Inflammatory macrophage (primary cell): ENCODE measurements at regions not wholly inside any gene's neighbourhood (a gene's known extent, or its start where the extent isn't known, plus 50 kb on each side); places are given as distances from the start of the nearest gene placed in this dataset.
"Not testable (repeated sequence)": the region's sequence is repeated elsewhere in the genome, so short reads cannot be mapped to it uniquely, and the experiment has no call there.

ENCODE experiments used
- DNase-seq, 2 donors: peaks; one replicate each; pipeline ENCODE4 v3.0.0-alpha.2; 2020 to 2022

DNA sequence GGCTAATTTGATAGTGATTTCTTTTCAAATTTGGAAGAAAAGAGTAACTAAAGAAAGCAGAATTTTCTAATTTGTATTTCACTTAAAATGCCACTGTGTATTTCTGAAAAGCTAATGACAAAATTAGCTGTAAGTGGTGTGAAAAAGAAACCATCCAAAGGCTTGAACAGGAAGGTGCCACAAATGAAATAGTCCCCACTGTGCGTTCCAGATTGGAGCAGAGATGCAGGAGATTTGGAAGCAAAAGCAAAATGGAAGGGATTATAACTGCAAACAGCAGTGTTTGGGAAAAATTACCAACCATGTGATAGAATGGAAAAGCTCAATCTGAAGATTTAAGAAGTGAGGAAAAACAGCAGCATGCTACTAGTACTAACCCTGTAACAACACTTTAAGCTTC lies 498.7 kb downstream of the SUCLG1 start:
- no peak for DNase-seq

- DNase-seq = no peak
These were observed 499.8 kb downstream of the SUCLG1 start for GRCh38 chr2:83959266-83959665.

DNA sequence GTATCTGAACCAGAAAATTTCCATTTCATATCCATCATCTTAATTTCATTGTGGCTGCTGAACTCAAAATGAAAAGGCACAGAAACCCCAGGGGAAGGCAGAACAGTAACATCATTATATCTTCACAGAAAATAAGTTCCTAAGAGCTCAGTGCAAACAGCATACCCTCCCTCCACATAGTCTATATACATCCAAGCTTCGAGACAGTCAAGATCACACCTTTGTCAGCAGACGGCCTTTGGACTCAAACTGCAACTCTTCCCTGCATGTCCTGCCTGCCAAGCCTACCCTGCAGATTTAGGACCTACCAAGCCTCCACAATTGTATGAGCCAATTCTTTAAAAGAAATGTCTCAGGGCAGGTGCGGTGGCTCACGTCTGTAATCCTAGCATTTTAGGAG lies 502.1 kb downstream of the SUCLG1 start:
- DNase-seq = no peak

- no peak for DNase-seq
These were observed 505.4 kb downstream of the SUCLG1 start for GRCh38 chr2:83953697-83954096.

GRCh38 chr2:83951378-83951947 lies 507.6 kb downstream of the SUCLG1 start:
- no peak for DNase-seq

GRCh38 chr2:83949361-83949760 lies 509.7 kb downstream of the SUCLG1 start:
- no peak for DNase-seq

DNA sequence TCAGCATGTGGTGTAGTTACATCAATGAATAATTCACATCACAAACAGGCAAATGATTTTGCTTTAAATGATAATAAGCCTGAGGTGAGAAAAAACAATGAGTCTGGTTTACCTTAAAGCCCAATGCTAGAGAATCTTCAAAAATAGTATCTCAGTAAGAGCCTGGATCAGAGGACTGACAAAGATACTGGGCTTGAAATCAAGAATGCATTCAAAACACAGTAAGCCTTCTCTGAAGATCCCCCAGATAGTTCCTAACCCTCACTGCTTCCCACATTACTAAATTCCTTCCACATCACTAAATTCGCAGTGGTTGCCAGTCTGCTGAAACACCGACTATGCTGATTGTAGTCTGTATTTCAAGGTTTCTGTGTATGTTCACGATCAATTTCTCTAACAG lies 514.9 kb downstream of the SUCLG1 start:
- DNase-seq = no peak

- DNase-seq = no peak
These were observed 515.8 kb downstream of the SUCLG1 start for GRCh38 chr2:83943265-83943664.

GRCh38 chr2:83941886-83942285 lies 517.2 kb downstream of the SUCLG1 start:
- DNase-seq = no peak

DNA sequence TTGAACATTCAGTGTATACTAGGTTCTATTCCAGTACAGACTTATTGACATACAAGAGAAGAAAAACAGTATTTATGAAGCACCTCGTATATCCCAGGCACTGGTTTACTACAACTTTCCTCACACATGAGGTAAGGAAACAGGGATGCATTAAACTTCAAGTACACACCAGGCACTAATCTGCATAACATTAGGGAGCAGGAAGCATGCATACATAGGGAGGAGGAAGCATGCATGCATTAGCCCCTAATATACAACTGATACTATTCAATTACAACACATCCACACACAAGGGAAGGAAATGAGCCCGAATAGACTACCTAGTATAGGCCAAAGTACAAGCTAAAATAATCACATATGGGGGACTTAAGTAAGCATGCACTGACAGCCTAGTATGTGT lies 525.3 kb downstream of the SUCLG1 start:
- no peak for DNase-seq

- no peak for DNase-seq
These were observed 535.5 kb downstream of the SUCLG1 start for GRCh38 chr2:83923531-83923930.

DNA sequence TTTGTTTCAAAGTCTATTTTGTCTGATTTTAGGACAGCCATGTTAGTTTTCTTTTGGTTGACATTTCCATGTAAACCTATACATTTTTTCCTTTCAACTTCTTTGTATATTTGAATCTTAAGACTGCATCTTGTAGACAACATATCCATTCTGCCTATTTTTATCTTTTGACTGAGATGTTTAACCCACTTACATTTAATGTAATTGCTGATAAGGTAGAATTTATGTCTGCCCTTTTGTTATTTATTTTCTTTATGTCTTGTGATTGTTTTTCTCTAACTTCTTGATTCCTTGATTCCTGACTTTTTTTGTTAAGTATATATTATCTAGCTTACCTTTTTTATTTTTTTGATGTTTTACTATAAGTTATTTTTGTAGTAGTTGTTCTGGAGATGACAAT lies 542.5 kb downstream of the SUCLG1 start:
- no peak for DNase-seq

DNA sequence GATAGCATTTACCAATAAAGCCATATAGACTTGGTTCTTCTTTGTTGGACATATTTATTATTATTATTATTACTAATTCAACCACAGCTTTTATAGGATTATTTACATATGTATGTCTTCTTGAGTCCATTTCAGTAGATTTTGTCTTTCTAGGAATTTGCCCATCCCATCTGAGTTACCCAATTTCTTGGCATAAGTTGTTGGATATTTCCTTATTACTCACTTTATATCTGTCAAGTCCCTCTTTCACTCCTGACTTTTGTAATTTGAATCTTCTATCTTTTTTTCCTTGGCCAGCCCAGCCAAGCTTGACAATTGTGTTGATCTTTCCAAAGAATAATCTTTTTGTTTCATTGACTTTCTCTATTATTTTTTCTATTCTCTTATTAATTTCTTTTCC lies 543.7 kb downstream of the SUCLG1 start:
- DNase-seq = no peak

DNA sequence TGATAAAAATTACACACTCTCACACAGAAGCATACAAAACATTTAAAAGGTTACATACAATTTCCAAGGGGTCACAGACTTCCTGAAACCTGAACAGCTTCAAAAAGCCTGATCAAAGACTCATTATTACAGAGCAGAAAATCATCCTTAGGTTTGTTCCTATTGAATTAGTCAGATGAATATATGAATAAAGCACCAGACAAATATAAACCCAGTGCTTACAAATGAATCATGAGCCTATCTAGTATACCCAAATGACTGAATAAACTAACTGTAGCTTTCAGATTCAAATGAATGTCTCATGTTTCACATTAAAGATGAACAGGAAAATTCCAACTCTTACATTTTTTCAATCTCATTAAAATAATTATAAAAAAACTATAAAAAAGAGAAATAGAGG lies 550.3 kb downstream of the SUCLG1 start:
- DNase-seq = no peak

GRCh38 chr2:83901317-83901716 lies 557.8 kb downstream of the SUCLG1 start:
- no peak for DNase-seq

- no peak for DNase-seq
These were observed 558.2 kb downstream of the SUCLG1 start for GRCh38 chr2:83900862-83901261.

DNA sequence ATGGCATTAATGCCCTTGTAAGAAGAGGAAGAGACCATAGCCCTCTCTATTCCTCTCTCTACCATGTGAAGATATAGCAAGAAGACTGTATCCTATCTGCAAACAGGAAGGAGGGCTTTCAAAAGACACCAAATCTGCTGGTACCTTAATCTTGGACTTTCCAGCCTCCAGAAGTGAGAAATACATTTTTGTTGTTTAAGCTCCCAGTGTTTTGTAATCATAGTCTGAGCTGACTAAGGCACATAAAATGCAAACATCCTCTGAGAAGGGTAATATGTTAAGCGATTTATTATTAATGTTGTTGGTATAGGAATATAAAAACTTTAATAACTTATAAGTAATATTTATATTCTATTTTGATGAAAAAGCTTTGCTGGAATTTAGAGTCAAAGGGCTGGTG lies 559.8 kb downstream of the SUCLG1 start:
- DNase-seq = no peak

- DNase-seq = no peak
These were observed 564.1 kb downstream of the SUCLG1 start for GRCh38 chr2:83894976-83895375.

DNA sequence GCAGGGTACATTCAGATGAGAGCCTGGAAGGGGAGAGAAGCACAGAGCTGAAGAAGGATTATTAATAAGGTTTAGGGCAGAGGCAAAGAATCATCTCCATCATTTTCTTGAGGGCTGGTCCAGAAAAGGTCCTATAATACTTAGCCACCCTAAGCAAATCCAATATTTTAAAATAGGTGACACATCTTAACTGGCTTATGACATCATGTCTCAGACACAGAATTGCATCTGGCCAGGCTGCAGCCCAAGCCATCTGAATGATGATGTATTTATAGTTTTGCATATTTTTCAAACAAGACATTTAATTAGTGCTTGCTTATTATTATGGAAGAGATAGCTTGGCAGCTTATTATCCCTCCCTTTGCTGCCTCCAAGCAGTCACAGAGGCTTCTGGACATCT lies 571.3 kb downstream of the SUCLG1 start:
- no peak for DNase-seq

DNA sequence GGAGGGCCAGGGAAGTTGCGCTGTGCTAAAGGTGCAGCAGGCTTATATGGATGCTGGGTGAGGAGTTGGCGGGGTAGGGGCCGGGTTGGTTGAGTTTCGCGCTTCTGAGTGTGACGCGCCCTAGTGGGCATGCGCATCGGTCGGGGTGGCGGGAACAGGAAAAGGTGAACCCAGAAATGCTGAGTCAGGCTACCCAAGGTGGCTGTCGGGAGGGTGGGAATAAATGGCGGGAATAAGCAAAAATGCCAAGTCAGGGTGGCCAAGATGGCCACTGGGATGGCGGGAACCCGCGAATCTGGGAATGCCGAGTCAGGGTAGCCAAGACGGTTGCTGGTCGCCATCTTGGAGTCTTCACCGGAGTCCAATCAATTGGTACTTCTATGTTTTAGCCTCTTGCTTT lies 580.0 kb downstream of the SUCLG1 start:
- DNase-seq = no peak

- DNase-seq = not testable (repeated sequence)
These were observed 581.8 kb downstream of the SUCLG1 start for GRCh38 chr2:83877261-83877660.

GRCh38 chr2:83874712-83875430 lies 584.2 kb downstream of the SUCLG1 start:
- DNase-seq = no peak

DNA sequence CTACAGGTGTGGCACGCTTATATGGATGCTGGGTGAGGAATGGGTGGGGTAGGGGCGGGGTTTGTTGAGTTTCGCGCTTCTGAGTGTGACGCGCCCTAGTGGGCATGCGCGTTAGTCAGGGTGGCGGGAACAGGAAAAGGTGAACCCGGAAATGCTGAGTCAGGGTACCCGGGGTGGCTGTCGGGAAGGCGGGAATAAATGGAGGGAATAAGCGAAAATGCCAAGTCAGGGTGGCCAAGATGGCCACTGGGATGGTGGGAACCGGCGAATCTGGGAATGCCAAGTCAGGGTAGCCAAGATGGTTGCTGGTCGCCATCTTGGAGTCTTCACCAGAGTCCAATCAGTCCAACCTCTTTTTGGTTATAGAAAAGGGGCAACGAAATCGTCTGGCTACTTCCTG lies 585.0 kb downstream of the SUCLG1 start:
- no peak for DNase-seq

DNA sequence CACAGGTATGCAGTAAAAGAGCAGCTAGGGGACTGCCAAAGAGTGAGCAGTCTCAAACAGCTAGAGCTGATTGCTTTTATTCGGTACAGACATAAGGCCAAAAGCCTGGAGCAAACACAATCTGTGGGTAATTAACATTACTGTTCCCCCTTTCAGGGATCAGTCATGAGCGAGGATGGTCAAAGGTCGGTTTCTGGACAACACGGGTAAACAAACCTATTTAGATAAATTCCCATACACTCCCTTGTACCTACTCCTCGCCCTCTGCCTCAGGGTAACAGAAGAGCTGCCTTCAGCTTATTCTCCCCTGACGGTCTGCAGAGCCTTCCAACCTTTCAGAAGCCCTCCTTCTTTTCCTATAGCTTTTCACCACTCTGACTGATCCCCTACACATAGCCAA lies 586.0 kb downstream of the SUCLG1 start:
- no peak for DNase-seq

DNA sequence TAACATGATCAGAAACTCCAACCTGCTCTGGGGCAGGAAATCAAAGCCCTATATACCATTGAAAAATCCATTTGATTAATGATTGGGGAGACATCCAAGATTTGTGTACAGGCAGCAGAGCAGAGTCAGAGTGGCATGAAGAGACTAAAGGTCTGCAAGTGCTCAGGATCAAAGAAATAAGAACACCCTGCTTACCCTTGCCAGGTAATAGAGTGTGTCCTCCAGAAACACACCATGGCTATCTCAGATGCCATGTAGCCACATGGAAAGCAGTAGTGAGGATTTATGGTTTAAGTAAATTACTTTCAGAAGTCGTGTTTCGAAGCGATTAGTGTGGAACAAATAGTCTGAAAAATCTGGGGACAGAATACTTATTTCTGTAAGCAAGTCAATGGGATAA lies 592.9 kb downstream of the SUCLG1 start:
- DNase-seq = no peak
